HG02973 (cell line): ENCODE measurements at regions not wholly inside any gene's neighbourhood (a gene's known extent, or its start where the extent isn't known, plus 50 kb on each side); places are given as distances from the start of the nearest gene placed in this dataset.

ENCODE experiments used
- ATAC-seq: cut with Tn5 transposase; IDR thresholded peaks from one replicate; pipeline ENCODE4 v1.9.1; 2021; ENCODE audit warnings: moderate library complexity; ENCODE audit not compliant: unreplicated experiment

GRCh38 chr2:39615675-39616074 is 50.0 kb upstream of the TMEM178A start:
- ATAC-seq: no peak
